Omental fat pad (tissue), 3 donors: ENCODE measurements at regions not wholly inside any gene's neighbourhood (a gene's known extent, or its start where the extent isn't known, plus 50 kb on each side); places are given as distances from the start of the nearest gene placed in this dataset.

ENCODE experiments used
- ATAC-seq: fragments of 150-250 bp; one replicate; pipeline ENCODE4 v1.9.1; 2016; ENCODE audit warnings: mild to moderate bottlenecking, moderate library complexity; ENCODE audit not compliant: low FRiP score
- DNase-seq: peaks from one replicate; pipeline ENCODE4 v3.0.0-alpha.2; 2019; ENCODE audit warnings: low spot score
- CTCF ChIP-seq, 3 donors: fragments of 450-650 bp; IDR thresholded peaks; one replicate each; pipeline ENCODE4 v1.5.1; 2016 to 2017; ENCODE audit warnings: antibody characterized with exemption in 3 of 3, mild to moderate bottlenecking in 3 of 3, moderate library complexity in 2 of 3

DNA sequence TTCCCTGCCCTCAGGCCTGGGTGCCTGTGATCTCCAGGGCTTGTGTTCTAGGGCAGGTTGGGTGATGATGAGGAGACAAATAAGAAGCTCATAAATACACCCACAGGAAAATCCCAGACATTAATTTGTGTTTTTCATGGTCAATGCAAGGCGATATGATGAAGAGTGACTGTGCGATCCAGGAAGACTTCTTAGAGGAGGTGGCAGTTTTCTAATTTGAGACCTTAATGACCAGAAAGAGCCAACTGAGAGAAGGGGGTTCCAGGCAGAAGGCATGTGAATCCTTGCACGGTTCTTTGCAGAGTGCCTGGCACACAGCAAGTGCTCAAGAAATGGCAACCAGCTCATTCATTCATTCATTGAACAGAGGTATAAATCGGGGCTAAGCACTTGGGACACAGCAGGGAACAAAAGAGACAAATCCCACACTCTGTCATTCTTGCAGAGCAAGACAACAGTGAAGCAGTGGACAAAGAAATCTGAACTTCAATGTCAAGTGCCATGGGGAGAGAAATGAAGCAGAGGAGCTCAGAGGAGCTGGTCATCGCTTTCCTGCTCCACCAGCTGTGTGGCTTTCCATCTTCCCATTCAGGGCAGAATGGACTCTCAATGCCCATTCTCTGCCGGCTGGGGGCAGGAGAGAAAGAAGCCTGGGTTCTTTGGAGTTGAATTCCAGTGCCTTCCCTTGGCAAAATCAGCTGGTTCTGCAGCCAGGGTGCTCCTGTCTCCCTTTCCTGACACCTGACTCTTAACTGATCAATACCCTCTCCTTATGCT, 128.3 kb downstream of the AACS start:
- ATAC-seq (no peak), DNase-seq (no peak)
- no peak for TF ChIP-seq CTCF (IDR thresholded peaks at IDR 0.05)

- no peak for ATAC-seq
- TF ChIP-seq CTCF (IDR thresholded peaks at IDR 0.05): no peak
- no peak for DNase-seq
Measured at GRCh38 chr12:125194163-125194773, 129.0 kb downstream of the AACS start.

DNA sequence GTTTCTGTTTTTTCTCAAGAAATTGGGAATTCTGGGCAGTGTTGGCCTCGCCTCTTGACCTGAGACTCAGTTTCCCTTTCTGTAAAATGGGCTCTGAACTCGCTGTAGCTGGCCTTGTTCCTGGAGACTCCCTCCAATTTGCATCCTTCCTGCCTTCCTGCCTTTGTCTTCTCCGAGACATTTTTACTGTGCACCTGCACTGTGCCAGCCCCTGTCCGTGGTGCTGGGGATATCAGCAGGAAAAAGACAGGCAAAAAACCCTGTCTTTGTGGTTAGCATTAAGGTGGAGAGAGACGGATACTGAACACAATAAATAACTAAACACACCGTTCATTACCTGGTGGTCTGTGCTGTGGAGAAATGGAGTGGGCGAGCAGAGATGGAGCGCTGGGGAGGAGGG, 129.8 kb downstream of the AACS start:
- DNase-seq: no peak
- ATAC-seq: no peak
- no peak for TF ChIP-seq CTCF (IDR thresholded peaks at IDR 0.05)

GRCh38 chr12:125197326-125197725, 132.1 kb downstream of the AACS start:
- ATAC-seq: no peak
- TF ChIP-seq CTCF (IDR thresholded peaks at IDR 0.05): no peak
- no peak for DNase-seq

DNA sequence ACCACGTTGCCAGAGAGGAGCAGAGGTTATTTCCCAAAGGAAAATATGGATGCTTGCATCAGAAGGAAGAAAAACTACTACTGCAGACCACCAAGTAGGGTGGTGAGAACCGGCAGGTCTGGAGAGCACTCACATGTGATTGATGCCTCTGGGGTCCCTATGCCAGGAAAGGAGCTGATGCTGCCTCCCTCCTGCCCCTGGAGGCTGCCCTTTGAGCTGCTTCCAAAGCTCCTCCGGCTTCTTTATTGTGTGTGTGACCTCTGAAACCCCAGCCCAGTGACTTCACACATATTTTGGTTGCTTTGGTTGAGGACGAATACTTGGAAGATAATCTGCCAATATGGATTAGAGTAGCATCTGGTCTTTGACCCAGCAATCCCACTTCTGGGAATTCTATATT, 133.4 kb downstream of the AACS start:
- ATAC-seq: no peak
- DNase-seq: no peak

GRCh38 chr12:125201090-125201489, 135.9 kb downstream of the AACS start:
- DNase-seq (no peak), ATAC-seq (no peak)
- TF ChIP-seq CTCF (IDR thresholded peaks at IDR 0.05): no peak

More for the DNA sequence above, 133.4 kb downstream of the AACS start:
- TF ChIP-seq CTCF (IDR thresholded peaks at IDR 0.05): no peak

DNA sequence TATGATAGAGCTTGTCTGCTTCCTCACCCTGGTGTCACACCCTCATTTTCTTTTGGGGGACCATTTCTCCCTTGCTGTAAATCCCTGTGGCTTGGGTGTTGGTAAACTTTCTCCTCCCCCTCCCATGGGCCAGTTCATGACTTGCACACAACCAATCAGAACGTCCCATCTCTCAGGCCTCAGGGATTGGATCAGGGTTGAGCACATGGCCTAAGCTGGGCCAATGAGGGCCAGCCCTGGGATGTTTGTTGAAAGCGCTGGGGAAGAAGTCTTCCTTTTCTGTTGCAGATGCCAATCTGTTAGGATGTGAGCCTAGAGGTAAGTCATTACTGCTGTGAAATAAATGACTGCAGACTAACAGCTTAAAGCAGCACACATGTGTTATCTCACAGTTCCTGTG, 136.7 kb downstream of the AACS start:
- TF ChIP-seq CTCF (IDR thresholded peaks at IDR 0.05): no peak
- ATAC-seq: no peak
- no peak for DNase-seq
